GM21423 (cell line): ENCODE measurements at regions not wholly inside any gene's neighbourhood (a gene's known extent, or its start where the extent isn't known, plus 50 kb on each side); places are given as distances from the start of the nearest gene placed in this dataset.
"Not testable (repeated sequence)": the region's sequence is repeated elsewhere in the genome, so short reads cannot be mapped to it uniquely, and the experiment has no call there.

Experiments used
- ATAC-seq: cut with Tn5 transposase; IDR thresholded peaks from one replicate; pipeline ENCODE4 v1.9.1; 2021; ENCODE audit warnings: mild to moderate bottlenecking, moderate library complexity; ENCODE audit not compliant: unreplicated experiment

DNA sequence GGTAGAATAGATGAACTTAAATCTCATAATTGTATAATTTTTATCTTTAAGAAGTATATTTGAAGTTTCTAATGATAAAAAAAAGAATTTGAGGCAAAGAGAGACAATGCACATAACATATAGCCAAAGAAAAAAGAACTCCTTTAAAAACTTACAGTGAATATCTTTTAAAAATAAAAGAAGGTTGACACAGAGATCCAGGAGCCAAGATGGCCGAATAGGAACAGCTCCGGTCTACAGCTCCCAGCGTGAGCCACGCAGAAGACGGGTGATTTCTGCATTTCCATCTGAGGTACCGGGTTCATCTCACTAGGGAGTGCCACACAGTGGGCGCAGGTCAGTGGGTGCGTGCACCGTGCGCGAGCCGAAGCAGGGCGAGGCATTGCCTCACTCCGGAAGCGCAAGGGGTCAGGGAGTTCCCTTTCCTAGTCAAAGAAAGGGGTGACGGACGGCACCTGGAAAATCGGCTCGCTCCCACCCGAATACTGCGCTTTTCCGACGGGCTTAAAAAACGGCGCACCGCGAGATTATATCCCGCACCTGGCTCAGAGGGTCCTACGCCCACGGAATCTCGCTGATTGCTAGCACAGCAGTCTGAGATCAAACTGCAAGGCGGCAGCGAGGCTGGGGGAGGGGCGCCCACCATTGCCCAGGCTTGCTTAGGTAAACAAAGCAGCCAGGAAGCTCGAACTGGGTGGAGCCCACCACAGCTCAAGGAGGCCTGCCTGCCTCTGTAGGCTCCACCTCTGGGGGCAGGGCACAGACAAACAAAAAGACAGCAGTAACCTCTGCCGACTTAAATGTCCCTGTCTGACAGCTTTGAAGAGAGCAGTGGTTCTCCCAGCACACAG, 84.9 kb upstream of the G2E3 start:
- ATAC-seq = not testable (repeated sequence)

DNA sequence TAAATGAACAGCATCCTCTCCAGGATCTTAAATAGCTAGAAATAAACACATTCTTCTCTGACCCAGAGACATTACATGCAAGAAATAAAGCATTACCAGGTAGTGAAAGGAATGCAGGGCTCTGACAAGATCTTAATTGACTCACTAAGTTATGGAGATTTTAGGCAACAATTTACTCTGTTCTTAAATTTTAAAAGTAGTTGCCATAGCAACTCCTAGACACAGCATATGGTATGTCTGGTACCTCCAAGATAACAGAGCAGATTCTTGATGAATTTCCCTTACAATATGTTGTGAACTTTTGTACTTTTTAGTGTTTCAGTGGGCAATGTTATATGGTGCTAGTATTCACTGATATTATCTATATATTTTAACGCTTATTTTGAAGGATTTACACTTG, 76.7 kb upstream of the G2E3 start:
- no peak for ATAC-seq

DNA sequence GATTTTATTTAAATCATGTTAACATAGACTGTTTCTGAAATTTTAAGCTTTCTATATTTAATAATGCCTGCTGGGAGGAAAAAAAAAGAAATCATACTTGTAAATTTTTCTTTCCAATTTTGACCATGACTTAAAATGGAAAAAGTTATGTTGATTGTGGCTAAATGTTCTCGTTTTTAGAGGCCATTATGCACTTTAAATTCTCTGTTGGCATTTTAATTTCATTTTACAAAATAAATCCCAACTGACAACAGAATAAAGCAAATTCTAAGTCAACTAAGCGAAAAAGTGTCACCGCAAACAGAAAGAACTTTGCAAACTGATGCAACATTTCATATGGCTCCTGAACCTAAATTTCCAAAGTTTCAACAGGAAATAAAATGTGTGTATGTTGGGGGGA, 74.8 kb upstream of the G2E3 start:
- no peak for ATAC-seq

DNA sequence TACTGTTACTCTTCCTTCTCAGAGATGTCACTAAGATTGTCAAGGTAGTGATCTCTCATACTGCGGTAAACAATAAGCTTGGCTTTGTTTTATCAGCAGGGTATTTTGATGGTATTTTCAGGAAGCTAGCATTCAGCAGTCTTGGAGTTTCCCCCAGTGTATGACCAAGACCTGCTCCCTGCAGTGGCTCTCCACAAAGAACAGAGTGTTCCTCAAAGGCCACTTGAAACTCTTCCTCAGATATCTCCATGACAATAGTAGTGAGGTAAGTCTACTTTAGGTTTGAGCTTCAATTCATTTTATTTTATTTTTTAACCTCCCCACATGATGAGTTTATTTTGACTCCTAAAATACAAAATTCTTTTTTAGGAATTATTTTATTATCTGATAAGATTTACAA, 74.0 kb upstream of the G2E3 start:
- ATAC-seq = no peak

DNA sequence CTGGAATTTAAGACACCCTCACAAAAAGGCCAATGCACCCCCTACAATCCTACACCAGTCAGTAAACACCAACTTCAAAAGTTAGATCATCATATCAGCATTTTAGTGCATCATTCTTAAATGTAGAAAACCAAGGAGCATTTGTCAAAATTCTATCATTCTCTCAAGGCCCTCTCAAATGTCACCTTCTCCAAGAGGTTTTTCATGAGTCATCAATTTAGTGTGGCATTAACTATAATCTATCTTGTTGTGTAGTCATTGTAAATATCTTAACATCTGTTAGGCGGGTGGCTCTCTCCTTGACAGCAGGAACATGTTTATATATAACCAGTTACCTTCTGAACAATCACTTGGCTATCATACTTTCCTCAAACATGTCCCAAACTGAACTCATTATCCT, 62.1 kb upstream of the G2E3 start:
- no peak for ATAC-seq

DNA sequence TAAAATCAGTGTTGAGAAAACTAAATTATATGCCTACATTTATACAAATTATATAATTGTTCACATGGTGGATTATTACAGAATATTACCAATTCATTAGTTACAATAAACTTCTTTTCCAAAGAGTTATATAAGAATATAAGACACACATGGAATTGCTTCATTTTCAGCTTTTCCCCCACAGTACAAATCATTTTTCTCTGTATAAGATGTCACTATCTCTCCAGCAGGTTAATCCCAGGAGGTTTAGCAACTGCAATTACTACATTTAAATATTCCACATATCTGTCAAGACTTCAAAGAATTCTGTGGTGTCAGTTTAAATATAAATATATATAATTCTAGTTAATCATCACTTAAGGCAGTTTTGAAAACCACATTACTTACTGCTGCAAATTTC, 59.6 kb upstream of the G2E3 start:
- ATAC-seq = no peak

DNA sequence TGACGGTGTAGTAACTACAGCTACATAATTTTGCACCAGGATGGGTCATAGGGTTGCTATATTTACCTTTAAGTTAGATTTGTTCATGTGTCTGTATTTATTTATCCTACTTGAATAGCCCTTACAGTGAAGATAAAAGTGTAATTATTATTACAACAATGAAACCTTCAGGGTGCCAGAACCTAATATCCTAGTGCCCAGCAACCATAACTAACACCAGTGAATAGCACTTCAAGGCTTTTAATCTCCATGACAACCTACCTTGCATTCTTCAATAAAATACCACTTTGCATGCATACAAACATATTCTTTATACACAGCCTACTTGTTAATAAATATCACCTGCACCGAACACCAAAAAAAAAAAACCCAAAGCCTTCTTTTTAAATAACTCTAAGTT, 58.7 kb upstream of the G2E3 start:
- no peak for ATAC-seq

DNA sequence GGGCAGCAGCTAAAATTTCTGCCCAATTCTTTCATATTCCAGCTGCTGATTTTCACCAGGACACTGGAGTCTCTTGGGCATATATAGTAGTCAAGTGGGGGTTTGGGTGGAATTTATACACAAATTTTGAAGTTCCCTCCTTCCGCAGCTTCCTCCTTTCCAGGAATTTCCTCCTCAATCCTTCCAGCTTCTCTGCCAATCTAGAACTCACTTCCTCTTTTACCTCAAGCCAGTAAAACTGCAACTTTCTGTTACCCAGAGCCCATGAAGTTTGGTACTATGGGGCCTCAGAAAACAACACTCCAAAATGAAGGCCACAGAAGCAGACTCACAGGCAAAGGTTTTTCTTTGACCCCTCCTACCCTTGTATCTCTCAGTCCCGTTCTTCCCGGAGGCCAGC, 51.7 kb upstream of the G2E3 start:
- no peak for ATAC-seq
